Progenitor cell of endocrine pancreas (in vitro differentiated cells): ENCODE measurements at regions not wholly inside any gene's neighbourhood (a gene's known extent, or its start where the extent isn't known, plus 50 kb on each side); places are given as distances from the start of the nearest gene placed in this dataset.

ENCODE experiments used
- DNase-seq: peaks from one replicate; pipeline ENCODE4 v3.0.0; 2021; ENCODE audit warnings: low spot score; ENCODE audit not compliant: unreplicated experiment
- H3K27ac Mint-ChIP-seq: 2 replicates; pipeline ENCODE4 v1.8.0; 2021; ENCODE audit warnings: mild to moderate bottlenecking, moderate library complexity, mixed read lengths
- H3K27me3 Mint-ChIP-seq: 2 replicates; pipeline ENCODE4 v1.8.0; 2021; ENCODE audit warnings: mixed read lengths
- H3K36me3 Mint-ChIP-seq: 2 replicates; pipeline ENCODE4 v1.8.0; 2022; ENCODE audit warnings: mixed read lengths; ENCODE audit not compliant: insufficient read depth
- H3K4me1 Mint-ChIP-seq: 2 replicates; pipeline ENCODE4 v1.8.0; 2021; ENCODE audit warnings: low read depth, mixed read lengths
- H3K4me3 Mint-ChIP-seq: 2 replicates; pipeline ENCODE4 v1.8.0; 2021; ENCODE audit warnings: low read depth, mild to moderate bottlenecking, moderate library complexity, mixed read lengths
- H3K9me3 Mint-ChIP-seq: 2 replicates; pipeline ENCODE4 v1.8.0; 2021; ENCODE audit warnings: low read depth, mixed read lengths
- CTCF ChIP-seq: fragments of 200-600 bp; sonication (generic); IDR thresholded peaks from one replicate; pipeline ENCODE4 v1.5.0; 2021; ENCODE audit warnings: antibody characterized with exemption, mild to moderate bottlenecking; ENCODE audit not compliant: unreplicated experiment

GRCh38 chr15:98276018-98276417 lies 315.5 kb downstream of the ARRDC4 start:
- Mint-ChIP-seq H3K27ac (no peak overlapping the region), H3K4me3 (no peak overlapping the region), H3K27me3 (no peaks in the 10 kb centered on the region), H3K4me1 (peaks cover 6% of the 10 kb centered on the region), H3K9me3 (no peaks in the 10 kb centered on the region), H3K36me3 (no peaks in the 10 kb centered on the region)
- no peak for DNase-seq
- TF ChIP-seq CTCF = no peak

GRCh38 chr15:98277602-98278001 lies 317.1 kb downstream of the ARRDC4 start:
- H3K4me3 Mint-ChIP-seq = no peak overlapping the region
- no peaks in the 10 kb centered on the region for H3K27me3 Mint-ChIP-seq
- no peak for DNase-seq
- H3K27ac Mint-ChIP-seq = no peak overlapping the region
- H3K4me1 Mint-ChIP-seq = peaks cover 12% of the 10 kb centered on the region
- no peaks in the 10 kb centered on the region for H3K36me3 Mint-ChIP-seq
- no peak for TF ChIP-seq CTCF
- no peaks in the 10 kb centered on the region for H3K9me3 Mint-ChIP-seq

- H3K4me1 Mint-ChIP-seq = peaks cover 19% of the 10 kb centered on the region
- no peak for DNase-seq
- no peak for TF ChIP-seq CTCF
- H3K27ac Mint-ChIP-seq = no peak overlapping the region
- no peaks in the 10 kb centered on the region for H3K9me3 Mint-ChIP-seq
- H3K27me3 Mint-ChIP-seq = peaks cover 2% of the 10 kb centered on the region
- H3K36me3 Mint-ChIP-seq = no peaks in the 10 kb centered on the region
- no peak overlapping the region for H3K4me3 Mint-ChIP-seq
Observed at GRCh38 chr15:98280284-98280975, 319.9 kb downstream of the ARRDC4 start.

GRCh38 chr15:98281130-98281529 lies 320.6 kb downstream of the ARRDC4 start:
- TF ChIP-seq CTCF = no peak
- no peaks in the 10 kb centered on the region for H3K9me3 Mint-ChIP-seq
- H3K27ac Mint-ChIP-seq = no peak overlapping the region
- no peak overlapping the region for H3K4me3 Mint-ChIP-seq
- no peaks in the 10 kb centered on the region for H3K36me3 Mint-ChIP-seq
- DNase-seq = no peak
- peaks cover 6% of the 10 kb centered on the region for H3K27me3 Mint-ChIP-seq
- peaks cover 19% of the 10 kb centered on the region for H3K4me1 Mint-ChIP-seq

- TF ChIP-seq CTCF = no peak
- Mint-ChIP-seq H3K27ac (peak overlapping the region; percentile 6), H3K4me1 (peaks cover 19% of the 10 kb centered on the region), H3K9me3 (no peaks in the 10 kb centered on the region), H3K27me3 (peaks cover 16% of the 10 kb centered on the region), H3K36me3 (no peaks in the 10 kb centered on the region), H3K4me3 (no peak overlapping the region)
- no peak for DNase-seq
Observed at GRCh38 chr15:98282656-98283332, 322.3 kb downstream of the ARRDC4 start.
